Lung (tissue), 11 donors: ENCODE measurements at regions not wholly inside any gene's neighbourhood (a gene's known extent, or its start where the extent isn't known, plus 50 kb on each side); places are given as distances from the start of the nearest gene placed in this dataset.
A peak's percentile ranks its signal among the peaks of the same experiment; 100 is the strongest.
"Not testable (repeated sequence)": the region's sequence is repeated elsewhere in the genome, so short reads cannot be mapped to it uniquely, and the experiment has no call there.

Experiments
- ATAC-seq: fragments of 200-7000 bp; cut with Tn5 transposase; one replicate; pipeline ENCODE4 v1.9.1; 2020; ENCODE audit warnings: moderate number of reproducible peaks; ENCODE audit not compliant: insufficient read depth, low FRiP score
- DNase-seq, 3 donors: peaks; one replicate each; pipeline ENCODE4 v3.0.0-alpha.2; 2013 to 2017
- H3K27ac ChIP-seq, 2 donors: one replicate each; pipeline ENCODE4 v1.5.1; 2013; ENCODE audit warnings: mild to moderate bottlenecking in 2 of 2, moderate library complexity in 2 of 2, control low read depth in 1 of 2, inconsistent platforms in 1 of 2, low read depth in 1 of 2, low read length in 1 of 2
- H3K27me3 ChIP-seq, 3 donors: one replicate each; pipeline ENCODE4 v1.5.1; 2013; ENCODE audit warnings: low read length in 2 of 3; ENCODE audit not compliant: control insufficient read depth in 3 of 3, insufficient read depth in 3 of 3
- H3K36me3 ChIP-seq, 4 donors: one replicate each; pipeline ENCODE4 v1.5.1; 2013; ENCODE audit warnings: low read length in 4 of 4, mild to moderate bottlenecking in 1 of 4, moderate library complexity in 1 of 4; ENCODE audit not compliant: control insufficient read depth in 4 of 4, insufficient read depth in 4 of 4
- H3K4me1 ChIP-seq, 5 donors: one replicate each; pipeline ENCODE4 v1.5.1; 2013; ENCODE audit warnings: low read length in 5 of 5, mild to moderate bottlenecking in 2 of 5, moderate library complexity in 1 of 5; ENCODE audit not compliant: control insufficient read depth in 5 of 5, insufficient read depth in 5 of 5
- H3K4me3 ChIP-seq: one replicate; pipeline ENCODE4 v1.5.1; 2013; ENCODE audit warnings: mild to moderate bottlenecking, control low read depth, moderate library complexity
- H3K9ac ChIP-seq, 2 donors: one replicate each; pipeline ENCODE4 v1.5.1; 2013; ENCODE audit warnings: low read length in 2 of 2, control low read depth in 1 of 2; ENCODE audit not compliant: insufficient read depth in 1 of 2
- H3K9me3 ChIP-seq, 4 donors: one replicate each; pipeline ENCODE4 v1.5.1; 2013; ENCODE audit warnings: low read length in 3 of 4, mild to moderate bottlenecking in 1 of 4, moderate library complexity in 1 of 4; ENCODE audit not compliant: control insufficient read depth in 4 of 4, insufficient read depth in 3 of 4
- WGBS, 2 donors: extraction: QIAGEN DNeasy Blood & Tissue Kit; methylation state at CpG; one replicate each; pipeline ENCODE4 v1.1.7; 2013; 5-methylcytosine and 5-hydroxymethylcytosine counted together
- TF ChIP-seq, protein P1 (sequence below): IDR thresholded peaks from 2 replicates; pipeline ENCODE4 v1.5.1; 2012; ENCODE audit warnings: mild to moderate bottlenecking; ENCODE audit errors: control extremely low read depth, extremely low read depth
- donor health status: control.
- donor health status: control.
- donor health status: Bipolar disorder and iron deficiency.
- donor health status: healthy.
- donor health status: DM: yes; HTN: yes; CAD: no.

DNA sequence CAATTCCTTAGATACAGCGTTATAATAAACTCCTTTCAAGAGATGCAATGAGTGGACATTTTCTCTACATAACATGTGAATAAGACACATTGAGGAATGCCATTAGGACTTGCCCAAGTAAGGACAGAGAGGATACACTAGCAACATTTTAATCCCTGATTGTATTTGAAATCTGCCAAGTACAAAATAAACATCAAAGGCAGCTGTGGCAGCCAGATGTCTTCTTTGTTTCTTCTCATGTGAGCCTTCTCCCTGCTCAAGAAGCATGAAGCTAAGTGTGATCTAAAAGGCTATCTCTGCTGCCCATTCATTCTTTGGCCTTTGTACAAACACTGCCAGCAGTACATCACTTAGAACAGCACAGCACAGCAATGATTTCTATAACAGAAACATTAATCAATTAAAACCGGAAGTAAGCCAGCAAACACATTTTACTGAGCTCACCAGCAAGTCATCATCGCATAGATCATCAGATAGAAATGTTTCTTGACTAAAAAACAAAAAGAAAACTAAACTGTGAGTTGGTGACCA lies 364.0 kb downstream of the CNTN6 start:
- Histone ChIP-seq H3K4me1 (peaks cover 0 to 4% (median 0%) of the 10 kb centered on the region in 5 donors), H3K9me3 (peaks cover 0 to 1% (median 0%) of the 10 kb centered on the region in 4 donors), H3K27ac (no peak overlapping the region), H3K27me3 (no peaks in the 10 kb centered on the region), H3K36me3 (no peaks in the 10 kb centered on the region), H3K4me3 (no peak overlapping the region), H3K9ac (no peak overlapping the region)
- DNase-seq, result peak in 2 of 3 donors; percentile 29 to 37
- ATAC-seq, result no peak
- TF ChIP-seq, protein P1, sequence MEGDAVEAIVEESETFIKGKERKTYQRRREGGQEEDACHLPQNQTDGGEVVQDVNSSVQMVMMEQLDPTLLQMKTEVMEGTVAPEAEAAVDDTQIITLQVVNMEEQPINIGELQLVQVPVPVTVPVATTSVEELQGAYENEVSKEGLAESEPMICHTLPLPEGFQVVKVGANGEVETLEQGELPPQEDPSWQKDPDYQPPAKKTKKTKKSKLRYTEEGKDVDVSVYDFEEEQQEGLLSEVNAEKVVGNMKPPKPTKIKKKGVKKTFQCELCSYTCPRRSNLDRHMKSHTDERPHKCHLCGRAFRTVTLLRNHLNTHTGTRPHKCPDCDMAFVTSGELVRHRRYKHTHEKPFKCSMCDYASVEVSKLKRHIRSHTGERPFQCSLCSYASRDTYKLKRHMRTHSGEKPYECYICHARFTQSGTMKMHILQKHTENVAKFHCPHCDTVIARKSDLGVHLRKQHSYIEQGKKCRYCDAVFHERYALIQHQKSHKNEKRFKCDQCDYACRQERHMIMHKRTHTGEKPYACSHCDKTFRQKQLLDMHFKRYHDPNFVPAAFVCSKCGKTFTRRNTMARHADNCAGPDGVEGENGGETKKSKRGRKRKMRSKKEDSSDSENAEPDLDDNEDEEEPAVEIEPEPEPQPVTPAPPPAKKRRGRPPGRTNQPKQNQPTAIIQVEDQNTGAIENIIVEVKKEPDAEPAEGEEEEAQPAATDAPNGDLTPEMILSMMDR, result no peak
- 44% methylated on average over 3 of the region's 3 CpGs for WGBS, 2 donors

DNA sequence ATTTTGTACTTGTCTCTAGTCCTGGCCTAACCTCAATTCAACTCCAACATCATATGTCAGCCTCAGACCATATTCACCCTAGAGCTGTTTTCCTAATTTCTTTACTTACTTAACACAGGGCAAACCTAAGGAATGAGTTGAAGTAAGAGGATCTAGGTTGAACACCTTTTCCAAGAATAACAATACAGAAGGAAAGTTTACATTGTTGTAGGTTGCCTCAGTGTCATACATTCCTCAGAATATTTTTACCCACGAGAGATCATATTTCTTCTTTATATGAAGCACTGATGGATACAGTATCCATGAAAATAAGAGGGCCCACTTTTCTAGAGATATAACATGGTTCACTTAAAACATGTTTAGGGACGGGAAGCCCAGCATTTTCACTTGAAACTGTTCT lies 369.5 kb downstream of the CNTN6 start:
- no peaks in the 10 kb centered on the region for H3K36me3 ChIP-seq
- DNase-seq (no peak), ATAC-seq (no peak)
- no peaks in the 10 kb centered on the region for H3K9me3 ChIP-seq
- H3K4me1 ChIP-seq, result no peaks in the 10 kb centered on the region
- no peaks in the 10 kb centered on the region for H3K27me3 ChIP-seq
- 79 to 90% methylated on average over 2 of the region's 2 CpGs for WGBS, 2 donors
- H3K9ac ChIP-seq, result no peak overlapping the region
- no peak overlapping the region for H3K4me3 ChIP-seq
- TF ChIP-seq, protein P1, result no peak
- H3K27ac ChIP-seq, result no peak overlapping the region

DNA sequence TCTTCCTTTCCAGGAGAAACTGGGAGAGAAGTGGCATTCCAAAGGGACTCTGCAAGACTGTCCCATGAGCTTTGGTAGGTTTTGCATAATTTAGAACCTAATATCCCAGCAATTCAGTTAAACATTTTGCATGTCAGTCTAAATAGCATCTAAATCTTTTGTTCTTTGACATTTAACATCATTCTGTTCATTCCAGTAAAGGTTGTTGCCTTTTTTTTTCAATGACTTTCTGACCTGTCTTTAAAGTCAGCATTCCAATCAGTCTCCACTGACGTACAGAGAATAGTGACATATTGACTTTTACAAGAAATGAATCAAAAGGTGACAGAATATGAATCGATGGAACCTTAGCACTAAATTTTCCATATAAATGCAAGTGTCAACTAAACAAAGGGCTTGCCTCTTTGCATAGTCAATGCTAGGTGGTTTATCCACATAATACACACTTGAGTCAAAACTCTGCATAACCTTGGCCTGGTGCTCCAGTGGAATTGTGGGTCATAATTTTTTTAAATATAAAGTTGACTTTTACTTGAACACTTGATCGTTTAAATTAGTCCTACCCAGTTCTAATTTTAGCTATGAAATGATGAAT lies 370.1 kb downstream of the CNTN6 start:
- DNase-seq (no peak), ATAC-seq (no peak)
- Histone ChIP-seq H3K27ac (no peak overlapping the region), H3K27me3 (no peaks in the 10 kb centered on the region), H3K9ac (no peak overlapping the region), H3K4me1 (no peaks in the 10 kb centered on the region), H3K36me3 (no peaks in the 10 kb centered on the region), H3K9me3 (no peaks in the 10 kb centered on the region), H3K4me3 (no peak overlapping the region)
- TF ChIP-seq, protein P1, result no peak
- WGBS, 2 donors, result 67 to 87% methylated on average over 3 of the region's 3 CpGs

DNA sequence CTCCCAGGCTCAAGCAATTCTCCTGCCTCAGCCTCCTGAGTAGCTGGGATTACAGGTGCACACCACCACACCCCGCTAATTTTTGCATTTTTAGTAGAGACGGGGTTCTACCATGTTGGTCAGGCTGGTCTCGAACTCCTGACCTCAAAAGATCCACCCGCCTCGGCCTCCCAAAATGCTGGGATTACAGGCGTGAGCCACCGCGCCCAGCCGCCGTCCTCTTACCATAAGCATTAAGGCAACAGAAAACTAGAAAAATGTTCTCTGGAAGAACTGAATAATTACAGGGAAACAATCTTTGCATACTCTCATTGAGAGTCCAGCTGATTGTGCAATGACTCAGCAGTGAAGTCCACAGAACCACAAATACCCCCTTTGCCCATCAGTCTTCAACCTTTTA lies 372.3 kb downstream of the CNTN6 start:
- not testable (repeated sequence) for H3K4me1 ChIP-seq, H3K9me3 ChIP-seq, H3K9ac ChIP-seq, H3K27ac ChIP-seq, DNase-seq, H3K36me3 ChIP-seq, H3K4me3 ChIP-seq, ATAC-seq, H3K27me3 ChIP-seq
- 85 to 92% methylated on average over 10 of the region's 10 CpGs for WGBS, 2 donors
